HepG2 (cell line): ENCODE measurements at regions not wholly inside any gene's neighbourhood (a gene's known extent, or its start where the extent isn't known, plus 50 kb on each side); places are given as distances from the start of the nearest gene placed in this dataset.

ENCODE experiments used
- ATAC-seq: fragments of 200-7000 bp; cut with Tn5 transposase; 3 replicates; pipeline ENCODE4 v1.9.1; 2020; ENCODE audit warnings: mild to moderate bottlenecking, moderate library complexity
- BruUV-seq: library from RNA; stranded (reverse); fragments of 400-500 nt; replicated peaks from 2 replicates; lab custom pipeline; 2021; lab: Mats Ljungman, UMichigan
- CTCF ChIA-PET: fragments of 300-600 bp; formaldehyde crosslinking; extraction: SDS; loops from one replicate; lab custom pipeline; 2021; ENCODE audit warnings: low total read pairs, inconsistent platforms, low intra/inter-chr PET ratio; lab: Yijun Ruan, JAX
- POLR2A ChIA-PET: fragments of 350-600 bp; sonication (Branson Sonifier 250); formaldehyde crosslinking; loops from one replicate; lab custom pipeline; 2020; ENCODE audit warnings: antibody characterized with exemption, inconsistent platforms; lab: Yijun Ruan, JAX
- DNase-seq: peaks from one replicate; pipeline ENCODE4 v3.0.0-alpha.2; 2015; ENCODE audit warnings: low spot score
- FAIRE-seq: peaks from 3 replicates; lab custom pipeline; 2011; peaks lifted over from hg19 to GRCh38; lab: Jason Lieb, UNC
- H2AFZ ChIP-seq: one replicate; pipeline ENCODE4 v1.6.1; 2011; ENCODE audit warnings: low read length, inconsistent platforms
- H3K27ac ChIP-seq: fragments of 300-600 bp; 3 replicates; pipeline ENCODE4 v1.8.0; 2011; ENCODE audit warnings: mixed run types, mild to moderate bottlenecking, mixed read lengths, low read length, inconsistent platforms; ENCODE audit not compliant: insufficient read depth; ENCODE audit errors: extremely low read length
- H3K27me3 ChIP-seq, 2 experiments: fragments of 200-600 bp in 1 of 2; 2 replicates in 1 of 2; 3 replicates in 1 of 2; pipeline versions ENCODE4 v1.6.0 to v1.8.0; 2011; ENCODE audit warnings: low read length in 2 of 2, mild to moderate bottlenecking in 2 of 2, moderate library complexity in 2 of 2, inconsistent platforms in 1 of 2; ENCODE audit not compliant: insufficient read depth in 2 of 2, control insufficient read depth in 1 of 2
- H3K36me3 ChIP-seq, 2 experiments: fragments of 200-600 bp in 1 of 2; replicated peaks in 1 of 2; 2 replicates in 1 of 2; 3 replicates in 1 of 2; pipeline versions ENCODE4 v1.5.1 to v1.8.0; 2011; ENCODE audit warnings: low read length in 2 of 2, inconsistent platforms in 1 of 2; ENCODE audit not compliant: insufficient read depth in 2 of 2, control insufficient read depth in 1 of 2
- H3K4me1 ChIP-seq: 2 replicates; pipeline ENCODE4 v1.5.1; 2012; ENCODE audit warnings: low read length, inconsistent platforms; ENCODE audit not compliant: insufficient read depth
- H3K4me2 ChIP-seq: 2 replicates; pipeline ENCODE4 v1.6.0; 2011; ENCODE audit warnings: low read depth, low read length, inconsistent platforms
- H3K4me3 ChIP-seq, 3 experiments: fragments of 200-600 bp in 1 of 3; sonication (generic), shearing (Covaris generic) in 1 of 3; replicated peaks in 1 of 3; 2 replicates each; pipeline ENCODE4 v1.5.1; 2011 to 2016; ENCODE audit warnings: low read length in 3 of 3, inconsistent platforms in 2 of 3, low read depth in 2 of 3, mild to moderate bottlenecking in 2 of 3, control low read depth in 1 of 3, mixed read lengths in 1 of 3; ENCODE audit not compliant: insufficient read depth in 1 of 3
- H3K79me2 ChIP-seq: one replicate; pipeline ENCODE4 v1.6.1; 2011; ENCODE audit warnings: low read length, inconsistent platforms; ENCODE audit not compliant: insufficient read depth
- H3K9ac ChIP-seq: 2 replicates; pipeline ENCODE4 v1.6.0; 2011; ENCODE audit warnings: mild to moderate bottlenecking, low read depth, low read length, inconsistent platforms; ENCODE audit not compliant: insufficient read depth
- H3K9me3 ChIP-seq: 2 replicates; pipeline ENCODE4 v1.5.1; 2012; ENCODE audit warnings: mild to moderate bottlenecking, low read length
- H4K20me1 ChIP-seq: 2 replicates; pipeline ENCODE4 v1.6.0; 2011; ENCODE audit warnings: inconsistent platforms, mild to moderate bottlenecking, low read length, moderate library complexity; ENCODE audit not compliant: insufficient read depth
- NCOA5 ChIP-seq: sonication (generic); formaldehyde crosslinking; IDR thresholded peaks from 2 replicates; pipeline ENCODE4 v1.4.0; 2020; ENCODE audit warnings: missing genetic modification reagents
- NFRKB ChIP-seq: fragments of 450-650 bp; IDR thresholded peaks from 2 replicates; pipeline ENCODE4 v1.6.1; 2017
- RAD51 ChIP-seq: fragments of 450-650 bp; IDR thresholded peaks from 2 replicates; pipeline ENCODE4 v1.6.1; 2016; ENCODE audit warnings: borderline replicate concordance
- RBM22 ChIP-seq: fragments of 200-400 bp; formaldehyde crosslinking; optimal IDR thresholded peaks from 2 replicates; pipeline ENCODE3; 2017; ENCODE audit warnings: mild to moderate bottlenecking, low read length, moderate library complexity
- RFXAP ChIP-seq: sonication (generic); formaldehyde crosslinking; IDR thresholded peaks from 2 replicates; pipeline ENCODE4 v1.4.0; 2020; ENCODE audit warnings: missing genetic modification reagents, borderline replicate concordance
- RXRB ChIP-seq: IDR thresholded peaks from 2 replicates; pipeline ENCODE4 v1.6.1; 2016; ENCODE audit warnings: borderline replicate concordance, missing genetic modification reagents, missing compliant biosample characterization
- STAT6 ChIP-seq: sonication (generic); formaldehyde crosslinking; IDR thresholded peaks from 2 replicates; pipeline ENCODE4 v1.4.0; 2020; ENCODE audit warnings: missing genetic modification reagents, mild to moderate bottlenecking, borderline replicate concordance
- SUZ12 ChIP-seq: fragments of 150-350 bp; IDR thresholded peaks from 2 replicates; pipeline ENCODE4 v1.6.1; 2014; ENCODE audit warnings: low read depth, low read length
- ZBTB33 ChIP-seq: sonication (generic); formaldehyde crosslinking; IDR thresholded peaks from 2 replicates; pipeline ENCODE4 v1.4.0; 2020; ENCODE audit warnings: missing genetic modification reagents
- ZBTB8A ChIP-seq: sonication (generic); formaldehyde crosslinking; IDR thresholded peaks from 2 replicates; pipeline ENCODE4 v1.4.0; 2020; ENCODE audit warnings: mild to moderate bottlenecking, low read depth, missing genetic modification reagents, borderline replicate concordance
- ZNF143 ChIP-seq: sonication (generic); formaldehyde crosslinking; IDR thresholded peaks from 2 replicates; pipeline ENCODE4 v1.4.0; 2020; ENCODE audit warnings: missing genetic modification reagents
- ZNF317 ChIP-seq: sonication (generic); formaldehyde crosslinking; IDR thresholded peaks from 2 replicates; pipeline ENCODE4 v1.5.0; 2020; ENCODE audit warnings: mild to moderate bottlenecking, missing genetic modification reagents
- ZNF589 ChIP-seq: sonication (generic); formaldehyde crosslinking; conservative IDR thresholded peaks from 2 replicates; pipeline ENCODE4 v1.8.0; 2022; ENCODE audit warnings: mild to moderate bottlenecking, moderate library complexity, missing genetic modification reagents
- ZNF761 ChIP-seq: sonication (generic); formaldehyde crosslinking; conservative IDR thresholded peaks from 2 replicates; pipeline ENCODE4 v1.4.0; 2020; ENCODE audit warnings: mild to moderate bottlenecking, missing genetic modification reagents
- in situ Hi-C: cut with HindIII; loops from 2 replicates; pipeline ENCODE4 v1.10.0; 2017; ENCODE audit warnings: low pct_unique_long_range_greater_than_20kb; ENCODE audit not compliant: extremely low pct_ligation_motif_present
- intact Hi-C: fragments of 100-400 bp; cut with micrococcal nuclease; formaldehyde crosslinking; loops from one replicate; pipeline ENCODE4 v1.10.0; 2022; ENCODE audit not compliant: unreplicated experiment
- TF ChIP-seq, protein P1 (sequence below): sonication (generic); formaldehyde crosslinking; IDR thresholded peaks from 2 replicates; pipeline ENCODE4 v1.4.0; 2020; ENCODE audit warnings: missing genetic modification reagents
- TF ChIP-seq, protein P2 (sequence below): IDR thresholded peaks from 2 replicates; pipeline ENCODE4 v1.6.1; 2018; ENCODE audit warnings: missing genetic modification reagents, mild to moderate bottlenecking, missing compliant biosample characterization

DNA sequence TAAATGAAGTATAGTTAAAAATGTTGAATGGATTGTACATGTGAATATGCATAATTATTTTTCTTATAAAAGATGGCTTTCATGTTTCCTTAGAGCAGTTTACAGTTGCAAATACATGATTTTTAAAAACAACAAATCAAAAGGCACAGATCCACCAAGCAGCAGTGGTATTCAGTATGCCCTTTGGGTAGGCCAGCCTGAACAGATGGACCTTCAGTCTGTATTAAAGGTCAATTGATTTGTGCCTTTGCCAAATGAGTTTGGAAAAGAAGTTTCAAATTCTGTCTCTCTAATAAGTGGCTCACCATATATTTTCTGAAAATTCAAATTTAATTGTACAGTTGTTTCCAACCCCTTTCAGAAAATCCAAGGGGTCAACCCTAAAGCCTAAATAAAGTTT, 477.1 kb downstream of the NSUN3 start:
- DNase-seq (no peak), FAIRE-seq (no peak), ATAC-seq (no peak)
- ChIA-PET POLR2A (no interaction called here), CTCF (no interaction called here)
- no peaks in the 10 kb centered on the region for H3K36me3 ChIP-seq
- no peak overlapping the region for H3K27ac ChIP-seq
- H3K4me2 ChIP-seq, result no peak overlapping the region
- H2AFZ ChIP-seq, result no peak overlapping the region
- H3K79me2 ChIP-seq, result no peaks in the 10 kb centered on the region
- no TSS peak for BruUV-seq
- in situ Hi-C loops, result no loop called here
- no peak overlapping the region for H3K4me3 ChIP-seq
- no peaks in the 10 kb centered on the region for H4K20me1 ChIP-seq
- intact Hi-C loops, result loop anchor here (5.0 kb wide), 1 partner anchor 782 kb away; no protein-coding TSS in a partner anchor
- no peak overlapping the region for H3K9ac ChIP-seq
- H3K27me3 ChIP-seq, result no peaks in the 10 kb centered on the region
- no peaks in the 10 kb centered on the region for H3K9me3 ChIP-seq
- H3K4me1 ChIP-seq, result no peaks in the 10 kb centered on the region
- TF ChIP-seq ZNF317 (CRISPR knock-in tag) (no peak), NCOA5 (no peak), ZNF589 (CRISPR knock-in tag) (no peak), NFRKB (no peak), ZBTB33 (CRISPR knock-in tag) (no peak), RXRB (CRISPR knock-in tag) (no peak), RBM22 (no peak), ZBTB8A (CRISPR knock-in tag) (no peak), RAD51 (no peak), ZNF761 (CRISPR knock-in tag) (no peak), STAT6 (no peak), RFXAP (no peak), SUZ12 (no peak), ZNF143 (CRISPR knock-in tag) (no peak)
- TF ChIP-seq, protein P1, sequence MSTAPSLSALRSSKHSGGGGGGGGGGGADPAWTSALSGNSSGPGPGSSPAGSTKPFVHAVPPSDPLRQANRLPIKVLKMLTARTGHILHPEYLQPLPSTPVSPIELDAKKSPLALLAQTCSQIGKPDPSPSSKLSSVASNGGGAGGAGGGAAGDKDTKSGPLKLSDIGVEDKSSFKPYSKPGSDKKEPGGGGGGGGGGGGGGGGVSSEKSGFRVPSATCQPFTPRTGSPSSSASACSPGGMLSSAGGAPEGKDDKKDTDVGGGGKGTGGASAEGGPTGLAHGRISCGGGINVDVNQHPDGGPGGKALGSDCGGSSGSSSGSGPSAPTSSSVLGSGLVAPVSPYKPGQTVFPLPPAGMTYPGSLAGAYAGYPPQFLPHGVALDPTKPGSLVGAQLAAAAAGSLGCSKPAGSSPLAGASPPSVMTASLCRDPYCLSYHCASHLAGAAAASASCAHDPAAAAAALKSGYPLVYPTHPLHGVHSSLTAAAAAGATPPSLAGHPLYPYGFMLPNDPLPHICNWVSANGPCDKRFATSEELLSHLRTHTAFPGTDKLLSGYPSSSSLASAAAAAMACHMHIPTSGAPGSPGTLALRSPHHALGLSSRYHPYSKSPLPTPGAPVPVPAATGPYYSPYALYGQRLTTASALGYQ (CRISPR knock-in tag), result no peak
- TF ChIP-seq, protein P2, sequence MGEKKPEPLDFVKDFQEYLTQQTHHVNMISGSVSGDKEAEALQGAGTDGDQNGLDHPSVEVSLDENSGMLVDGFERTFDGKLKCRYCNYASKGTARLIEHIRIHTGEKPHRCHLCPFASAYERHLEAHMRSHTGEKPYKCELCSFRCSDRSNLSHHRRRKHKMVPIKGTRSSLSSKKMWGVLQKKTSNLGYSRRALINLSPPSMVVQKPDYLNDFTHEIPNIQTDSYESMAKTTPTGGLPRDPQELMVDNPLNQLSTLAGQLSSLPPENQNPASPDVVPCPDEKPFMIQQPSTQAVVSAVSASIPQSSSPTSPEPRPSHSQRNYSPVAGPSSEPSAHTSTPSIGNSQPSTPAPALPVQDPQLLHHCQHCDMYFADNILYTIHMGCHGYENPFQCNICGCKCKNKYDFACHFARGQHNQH (CRISPR knock-in tag), result no peak
